Stimulated activated effector memory CD8-positive, alpha-beta T cell treated with anti-CD3 and anti-CD28 coated beads, Interleukin-12 subunit alpha, Interleukin-12 subunit beta, amount 100 ng/mL, for 72 hours (primary cell): ENCODE measurements at regions not wholly inside any gene's neighbourhood (a gene's known extent, or its start where the extent isn't known, plus 50 kb on each side); places are given as distances from the start of the nearest gene placed in this dataset.
A peak's percentile ranks its signal among the peaks of the same experiment; 100 is the strongest.

ENCODE experiments used
- ATAC-seq: fragments of 150-1000 bp; cut with Tn5 transposase; 2 replicates; pipeline ENCODE4 v1.10.0; 2021
- DNase-seq, 2 donors: peaks; one replicate each; pipeline ENCODE4 v3.0.0; 2021 to 2022; ENCODE audit warnings: low spot score in 2 of 2
- H3K27ac Mint-ChIP-seq: one replicate; pipeline ENCODE4 v1.8.0; 2022; ENCODE audit warnings: mild to moderate bottlenecking, mixed read lengths
- H3K36me3 Mint-ChIP-seq: one replicate; pipeline ENCODE4 v1.8.0; 2022; ENCODE audit warnings: mild to moderate bottlenecking, mixed read lengths
- H3K4me1 Mint-ChIP-seq: one replicate; pipeline ENCODE4 v1.8.0; 2022; ENCODE audit warnings: mixed read lengths
- H3K4me3 Mint-ChIP-seq: one replicate; pipeline ENCODE4 v1.8.0; 2022; ENCODE audit warnings: mild to moderate bottlenecking, mixed read lengths
- H3K9me3 Mint-ChIP-seq: one replicate; pipeline ENCODE4 v1.8.0; 2022; ENCODE audit warnings: mixed read lengths

DNA sequence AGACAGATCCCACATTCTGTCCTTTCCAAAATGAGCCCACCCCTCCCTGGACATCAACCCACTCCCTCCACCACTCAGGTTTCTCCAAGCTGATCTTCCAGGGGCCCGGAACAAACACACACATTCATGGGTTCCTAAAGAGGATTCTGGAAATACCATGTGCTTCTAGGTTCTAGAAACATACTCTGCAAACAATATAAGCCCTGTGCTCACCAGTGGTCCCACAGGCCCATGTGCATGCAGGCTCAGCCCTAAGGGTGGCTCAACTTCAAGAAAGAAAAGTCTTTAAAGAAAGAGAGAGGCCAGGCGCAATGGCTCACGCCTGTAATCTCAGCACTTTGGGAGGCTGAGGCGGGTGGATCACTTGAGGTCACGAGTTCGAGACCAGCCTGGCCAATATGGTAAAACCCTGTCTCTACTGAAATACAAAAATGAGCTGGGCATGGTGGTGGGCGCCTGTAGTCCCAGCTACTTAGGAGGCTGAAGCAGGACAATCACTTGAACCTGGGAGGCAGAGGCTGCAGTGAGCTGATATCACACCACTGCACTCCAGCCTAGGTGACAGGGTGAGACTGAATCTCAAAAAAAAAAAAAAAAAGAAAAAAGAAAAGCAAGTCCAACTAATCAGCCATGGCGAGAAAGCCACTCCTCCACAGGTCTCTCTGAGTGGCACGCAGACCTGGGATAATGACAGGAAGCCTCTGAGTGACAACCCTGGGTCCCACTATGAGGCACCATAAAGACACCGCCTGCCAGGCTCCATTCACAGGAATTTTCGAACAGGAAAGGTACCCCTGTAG lies 59.5 kb upstream of the PNMA1 start:
- Mint-ChIP-seq H3K4me3 (peak overlapping the region; percentile 39), H3K36me3 (peaks cover 47% of the 10 kb centered on the region), H3K27ac (peak overlapping the region; percentile 94), H3K4me1 (peaks cover 81% of the 10 kb centered on the region), H3K9me3 (no peaks in the 10 kb centered on the region)
- ATAC-seq (no peak), DNase-seq (no peak)

DNA sequence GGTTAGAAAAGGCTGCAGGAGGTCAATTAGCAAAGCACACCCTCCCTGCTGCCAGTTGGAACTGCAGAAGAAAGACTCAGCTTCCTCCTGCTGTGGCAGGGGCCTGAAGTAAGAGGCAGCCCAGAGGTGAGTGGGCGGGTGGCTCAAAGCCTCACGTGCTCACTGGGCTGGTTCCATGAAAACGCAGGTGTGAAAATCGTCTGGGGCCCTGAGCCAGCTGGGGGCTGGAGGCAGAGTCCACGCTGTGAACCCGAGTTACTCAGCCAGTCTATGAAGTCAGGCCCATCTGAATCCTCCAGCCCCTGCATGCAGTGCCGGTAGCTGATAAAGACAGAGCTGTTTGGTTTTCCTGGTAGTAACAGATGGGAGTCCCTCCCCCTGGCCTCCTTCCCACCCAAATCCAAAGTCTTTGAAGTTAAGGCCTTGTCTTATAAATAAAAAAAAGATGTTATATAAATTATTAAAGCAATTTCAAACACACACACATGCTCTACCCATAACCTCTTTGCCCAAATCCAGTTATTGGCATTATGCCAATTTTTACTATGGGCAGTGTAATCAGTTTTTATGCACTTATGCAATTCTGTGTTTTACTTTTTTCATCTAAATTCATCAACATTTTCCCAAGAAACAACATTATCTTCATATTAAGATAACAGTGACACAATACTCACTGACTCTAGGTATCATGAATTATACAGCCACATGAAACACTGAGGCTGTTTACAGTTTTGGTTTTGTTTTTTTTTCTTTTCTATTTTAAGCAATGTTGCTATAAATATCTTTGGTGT lies 57.9 kb upstream of the PNMA1 start:
- Mint-ChIP-seq H3K27ac (peak overlapping the region; percentile 89), H3K36me3 (peaks cover 37% of the 10 kb centered on the region), H3K4me1 (peaks cover 66% of the 10 kb centered on the region), H3K4me3 (peak overlapping the region; percentile 63), H3K9me3 (no peaks in the 10 kb centered on the region)
- DNase-seq (peak; percentile 52 to 82), ATAC-seq (peak; percentile 84)

DNA sequence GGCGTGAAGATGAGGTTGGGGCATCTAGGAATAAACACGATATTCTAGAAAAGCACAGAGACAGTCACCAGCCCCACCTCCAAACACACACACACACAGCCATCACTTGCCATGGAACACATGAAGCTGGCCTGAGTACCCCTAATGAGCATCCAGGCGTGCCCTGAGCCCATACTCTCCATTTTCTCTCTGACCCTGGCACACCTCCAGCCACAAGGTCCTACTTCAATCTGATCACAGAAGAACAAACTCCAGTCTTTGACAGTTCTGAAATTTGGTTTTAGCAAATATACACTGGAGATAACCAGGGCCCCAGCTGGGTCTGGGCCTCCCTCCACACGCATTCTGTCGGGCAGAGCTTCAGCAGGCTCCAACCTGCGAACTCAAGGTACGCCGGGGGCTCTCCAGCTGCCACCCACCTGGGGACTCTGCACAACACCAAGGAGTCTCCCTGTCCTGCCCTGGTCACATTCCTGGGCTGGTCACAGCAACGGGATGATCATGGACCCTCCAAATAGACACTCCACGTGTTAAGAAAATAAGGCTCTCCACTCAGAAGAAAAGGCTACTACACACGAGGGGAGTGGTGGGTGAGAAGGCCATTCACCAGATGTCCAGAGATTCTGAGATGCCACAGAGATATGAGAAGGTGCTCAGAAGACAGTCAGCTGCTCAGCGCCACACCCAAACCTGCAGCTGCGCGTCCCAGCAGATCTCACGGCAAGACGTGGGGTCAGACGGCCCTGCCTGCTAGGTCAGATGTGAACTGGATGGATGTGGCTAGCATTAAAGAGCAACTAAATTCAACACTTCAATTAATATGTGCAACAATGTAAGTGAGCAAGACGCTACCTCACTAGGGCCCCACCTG lies 57.0 kb upstream of the PNMA1 start:
- Mint-ChIP-seq H3K4me3 (peak overlapping the region; percentile 63), H3K9me3 (no peaks in the 10 kb centered on the region), H3K27ac (peak overlapping the region; percentile 89), H3K36me3 (peaks cover 37% of the 10 kb centered on the region), H3K4me1 (peaks cover 70% of the 10 kb centered on the region)
- no peak for DNase-seq
- ATAC-seq = peak; percentile 0

DNA sequence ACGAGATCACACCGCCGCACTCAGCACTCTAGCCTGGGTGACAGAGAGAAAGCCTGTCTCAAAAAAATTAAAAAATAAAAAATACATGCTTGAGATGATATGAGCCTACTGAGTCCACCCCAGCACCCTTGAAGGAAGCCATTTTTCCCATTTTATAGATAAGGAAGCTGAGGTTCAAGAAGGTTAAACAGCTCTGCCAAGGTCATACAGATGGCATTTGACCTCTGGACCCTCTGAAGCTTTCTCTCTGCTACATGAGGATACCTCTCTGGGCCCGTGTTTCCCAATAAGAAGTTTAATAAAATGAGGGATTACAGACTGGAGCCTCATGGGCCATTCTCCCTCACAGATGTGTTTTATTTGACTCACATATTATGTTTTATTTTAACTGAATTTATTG lies 53.9 kb upstream of the PNMA1 start:
- DNase-seq (no peak), ATAC-seq (no peak)
- Mint-ChIP-seq H3K9me3 (no peaks in the 10 kb centered on the region), H3K27ac (no peak overlapping the region), H3K4me3 (no peak overlapping the region), H3K36me3 (peaks cover 21% of the 10 kb centered on the region), H3K4me1 (peaks cover 77% of the 10 kb centered on the region)

DNA sequence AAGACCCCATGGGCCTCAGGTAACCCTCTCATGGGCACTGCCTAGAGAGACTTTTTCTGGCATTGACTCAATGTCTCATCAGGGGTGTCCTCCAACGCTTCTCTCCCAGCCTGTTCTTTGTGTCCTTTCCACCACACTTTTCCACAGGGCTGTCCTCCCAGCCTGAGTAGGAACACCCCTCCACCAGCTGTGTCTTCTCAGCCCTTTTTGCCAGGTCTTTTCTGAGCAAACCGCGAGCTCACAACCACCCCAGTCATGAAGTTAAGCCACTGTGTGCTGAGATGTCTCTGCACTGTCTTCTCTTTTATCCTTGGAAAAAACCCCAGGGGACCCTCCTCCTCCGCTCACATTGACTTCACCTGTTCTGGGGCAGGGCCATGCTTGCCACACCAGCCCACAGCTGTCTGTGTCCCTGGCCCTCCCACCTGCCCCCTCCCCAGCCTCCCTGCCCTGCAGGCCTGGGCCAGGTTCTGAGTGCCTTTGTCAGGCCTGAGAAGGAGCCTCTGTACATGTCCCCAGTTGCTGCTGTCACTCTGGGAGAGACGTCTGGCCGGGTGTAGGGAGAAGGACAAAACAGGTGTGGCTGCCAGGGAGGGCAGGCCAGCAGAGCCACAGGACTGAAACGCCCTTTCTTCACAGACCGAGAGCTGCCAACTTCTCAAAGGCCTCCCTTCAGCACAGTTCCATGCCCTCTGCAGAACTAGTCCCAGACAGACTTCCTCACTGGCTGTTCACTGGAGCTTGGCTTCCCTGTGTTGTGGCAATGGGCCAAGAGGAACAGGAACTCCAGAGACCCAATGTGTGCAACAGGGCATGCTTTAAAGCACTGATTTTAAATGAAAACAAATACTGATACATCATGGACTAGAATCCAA lies 50.5 kb upstream of the PNMA1 start:
- Mint-ChIP-seq H3K9me3 (no peaks in the 10 kb centered on the region), H3K4me3 (no peak overlapping the region), H3K4me1 (peaks cover 72% of the 10 kb centered on the region), H3K27ac (peak overlapping the region; percentile 27), H3K36me3 (peaks cover 12% of the 10 kb centered on the region)
- ATAC-seq (no peak), DNase-seq (no peak)
